SK-N-SH treated with all-trans-retinoic acid at 6 μM for 48 hours (cell line): ENCODE measurements at regions not wholly inside any gene's neighbourhood (a gene's known extent, or its start where the extent isn't known, plus 50 kb on each side); places are given as distances from the start of the nearest gene placed in this dataset.

Experiments used
- ATAC-seq: fragments of 200-7000 bp; cut with Tn5 transposase; 3 replicates; pipeline ENCODE4 v1.9.1; 2020; ENCODE audit warnings: mild to moderate bottlenecking, moderate library complexity
- ARNTL ChIP-seq: fragments of 450-650 bp; formaldehyde crosslinking; IDR thresholded peaks from 2 replicates; pipeline ENCODE4 v1.5.0; 2020; ENCODE audit warnings: low read depth, mild to moderate bottlenecking, moderate library complexity, borderline replicate concordance
- BACH2 ChIP-seq: fragments of 250-450 bp; sonication (Bioruptor Pico); IDR thresholded peaks from 2 replicates; pipeline ENCODE4 v1.9.0; 2021; ENCODE audit warnings: mild to moderate bottlenecking, borderline replicate concordance
- CREB5 ChIP-seq: fragments of 250-450 bp; sonication (Bioruptor Pico); IDR thresholded peaks from 2 replicates; pipeline ENCODE4 v1.5.1; 2020; ENCODE audit warnings: low read depth, mild to moderate bottlenecking, moderate library complexity
- CSDC2 ChIP-seq: fragments of 250-450 bp; sonication (Bioruptor Pico); IDR thresholded peaks from 2 replicates; pipeline ENCODE4 v1.5.0; 2020; ENCODE audit warnings: mild to moderate bottlenecking, moderate library complexity
- CSRNP3 ChIP-seq: fragments of 250-450 bp; sonication (Bioruptor Pico); IDR thresholded peaks from 2 replicates; pipeline ENCODE4 v1.5.1; 2021; ENCODE audit warnings: mild to moderate bottlenecking, moderate library complexity
- ESRRG ChIP-seq: fragments of 250-450 bp; sonication (Bioruptor Pico); IDR thresholded peaks from 2 replicates; pipeline ENCODE4 v1.6.1; 2021; ENCODE audit warnings: mild to moderate bottlenecking
- GLIS3 ChIP-seq: fragments of 250-450 bp; sonication (Bioruptor Pico); IDR thresholded peaks from 2 replicates; pipeline ENCODE4 v1.5.0; 2020; ENCODE audit warnings: mild to moderate bottlenecking, moderate library complexity
- ISL1 ChIP-seq: fragments of 250-450 bp; sonication (Bioruptor Pico); IDR thresholded peaks from 2 replicates; pipeline ENCODE4 v2.1.2; 2022; ENCODE audit warnings: mild to moderate bottlenecking, moderate library complexity
- OSR1 ChIP-seq: fragments of 250-450 bp; sonication (Bioruptor Pico); IDR thresholded peaks from 2 replicates; pipeline ENCODE4 v1.8.0; 2022; ENCODE audit warnings: moderate library complexity, mild to moderate bottlenecking, inconsistent platforms
- PATZ1 ChIP-seq: fragments of 250-450 bp; sonication (Bioruptor Pico); IDR thresholded peaks from 2 replicates; pipeline ENCODE4 v1.8.0; 2020; ENCODE audit warnings: mild to moderate bottlenecking, moderate library complexity, borderline replicate concordance
- POU6F1 ChIP-seq: fragments of 250-450 bp; sonication (Bioruptor Pico); IDR thresholded peaks from 2 replicates; pipeline ENCODE4 v1.8.0; 2021; ENCODE audit warnings: low read depth, mild to moderate bottlenecking, moderate library complexity, borderline replicate concordance
- PPARA ChIP-seq: fragments of 250-450 bp; sonication (Bioruptor Pico); IDR thresholded peaks from 2 replicates; pipeline ENCODE4 v1.5.0; 2020; ENCODE audit warnings: mild to moderate bottlenecking, borderline replicate concordance
- SNAI2 ChIP-seq: fragments of 250-450 bp; sonication (Bioruptor Pico); IDR thresholded peaks from 2 replicates; pipeline ENCODE4 v1.5.0; 2020; ENCODE audit warnings: mild to moderate bottlenecking, moderate library complexity
- TCF4 ChIP-seq: fragments of 250-450 bp; sonication (Bioruptor Pico); IDR thresholded peaks from 2 replicates; pipeline ENCODE4 v1.8.0; 2021; ENCODE audit warnings: mild to moderate bottlenecking, moderate library complexity, borderline replicate concordance
- TOX ChIP-seq: fragments of 250-450 bp; sonication (Bioruptor Pico); IDR thresholded peaks from 2 replicates; pipeline ENCODE4 v1.8.0; 2021; ENCODE audit warnings: mild to moderate bottlenecking, moderate library complexity, borderline replicate concordance
- TSHZ2 ChIP-seq: fragments of 250-450 bp; sonication (Bioruptor Pico); IDR thresholded peaks from 2 replicates; pipeline ENCODE4 v1.5.0; 2020; ENCODE audit warnings: mild to moderate bottlenecking, moderate library complexity
- ZC3H10 ChIP-seq: fragments of 250-450 bp; sonication (Bioruptor Pico); IDR thresholded peaks from 2 replicates; pipeline ENCODE4 v1.5.1; 2021; ENCODE audit warnings: mild to moderate bottlenecking, moderate library complexity
- ZFP30 ChIP-seq: fragments of 450-650 bp; formaldehyde crosslinking; IDR thresholded peaks from 2 replicates; pipeline ENCODE4 v1.5.0; 2022; ENCODE audit warnings: mild to moderate bottlenecking, moderate library complexity
- ZNF565 ChIP-seq: fragments of 450-650 bp; formaldehyde crosslinking; conservative IDR thresholded peaks from 2 replicates; pipeline ENCODE4 v1.5.0; 2020; ENCODE audit warnings: low read depth, mild to moderate bottlenecking, moderate library complexity
- ZNF70 ChIP-seq: fragments of 450-650 bp; formaldehyde crosslinking; IDR thresholded peaks from 2 replicates; pipeline ENCODE4 v1.5.0; 2020; ENCODE audit warnings: mild to moderate bottlenecking, moderate library complexity
- ZNF8 ChIP-seq: fragments of 450-650 bp; formaldehyde crosslinking; IDR thresholded peaks from 2 replicates; pipeline ENCODE4 v1.5.0; 2020; ENCODE audit warnings: mild to moderate bottlenecking, moderate library complexity

GRCh38 chr7:86320341-86320740, 323.4 kb upstream of the GRM3 start (continued):
- TF ChIP-seq ARNTL (CRISPR knock-in tag) (no peak), ZNF70 (CRISPR knock-in tag) (no peak), CSRNP3 (no peak), PPARA (CRISPR knock-in tag) (no peak)

GRCh38 chr7:86313842-86314241, 329.9 kb upstream of the GRM3 start:
- no peak for TF ChIP-seq GLIS3 (CRISPR knock-in tag)

GRCh38 chr7:86301301-86301700, 342.4 kb upstream of the GRM3 start:
- TF ChIP-seq PATZ1 (CRISPR knock-in tag) (no peak), ZNF8 (CRISPR knock-in tag) (no peak), ZFP30 (no peak), ZC3H10 (CRISPR knock-in tag) (no peak), SNAI2 (no peak), ZNF70 (CRISPR knock-in tag) (no peak), CREB5 (no peak), CSDC2 (CRISPR knock-in tag) (no peak), TCF4 (no peak), ARNTL (CRISPR knock-in tag) (no peak), ZNF565 (no peak), TOX (CRISPR knock-in tag) (no peak), PPARA (CRISPR knock-in tag) (no peak), CSRNP3 (no peak), ESRRG (CRISPR knock-in tag) (no peak), BACH2 (CRISPR knock-in tag) (no peak), POU6F1 (CRISPR knock-in tag) (no peak)
- no peak for ATAC-seq

More at GRCh38 chr7:86313842-86314241, 329.9 kb upstream of the GRM3 start:
- ATAC-seq, result no peak

- no peak for TF ChIP-seq OSR1 (CRISPR knock-in tag)
- TF ChIP-seq ARNTL (CRISPR knock-in tag), result no peak
- no peak for TF ChIP-seq TCF4
- TF ChIP-seq ZNF565, result no peak
- TF ChIP-seq PATZ1 (CRISPR knock-in tag), result no peak
- TF ChIP-seq ISL1 (CRISPR knock-in tag), result no peak
- TF ChIP-seq ZFP30, result no peak
- TF ChIP-seq TSHZ2 (CRISPR knock-in tag), result no peak
- TF ChIP-seq TOX (CRISPR knock-in tag), result no peak
- no peak for TF ChIP-seq CSDC2 (CRISPR knock-in tag)
- TF ChIP-seq CSRNP3, result no peak
- TF ChIP-seq BACH2 (CRISPR knock-in tag), result no peak
- no peak for TF ChIP-seq ZNF70 (CRISPR knock-in tag)
- TF ChIP-seq ZC3H10 (CRISPR knock-in tag), result no peak
- no peak for ATAC-seq
Observed at GRCh38 chr7:86295526-86295925, 348.2 kb upstream of the GRM3 start.
